ENCODE measurements at regions not wholly inside any gene's neighbourhood (a gene's known extent, or its start where the extent isn't known, plus 50 kb on each side); places are given as distances from the start of the nearest gene placed in this dataset.
A peak's percentile ranks its signal among the peaks of the same experiment; 100 is the strongest.
"Not testable (repeated sequence)": the region's sequence is repeated elsewhere in the genome, so short reads cannot be mapped to it uniquely, and the experiment has no call there.

- DNase-seq: no peak
Observed at GRCh38 chr2:49661809-49662208, 507.5 kb upstream of the FSHR start.

DNA sequence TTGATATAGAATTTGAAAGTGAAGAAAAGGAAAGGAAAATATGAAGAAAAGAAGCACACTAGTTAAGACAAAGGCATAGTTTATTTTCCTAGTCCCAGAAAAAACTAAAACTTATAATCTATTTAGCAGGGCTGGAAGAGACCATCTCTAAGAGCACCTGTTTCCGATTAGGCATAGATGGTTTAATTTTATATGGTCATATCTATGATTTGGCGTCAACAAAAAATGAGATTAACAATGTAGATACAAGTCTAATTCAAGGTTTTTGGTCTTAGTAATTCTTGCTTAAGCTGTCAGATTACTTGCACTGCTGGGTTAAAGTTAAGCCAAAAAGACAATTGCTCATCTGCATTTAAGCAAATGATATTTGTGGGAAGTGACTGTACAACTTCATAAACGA, 502.5 kb upstream of the FSHR start:
- no peak for DNase-seq

DNA sequence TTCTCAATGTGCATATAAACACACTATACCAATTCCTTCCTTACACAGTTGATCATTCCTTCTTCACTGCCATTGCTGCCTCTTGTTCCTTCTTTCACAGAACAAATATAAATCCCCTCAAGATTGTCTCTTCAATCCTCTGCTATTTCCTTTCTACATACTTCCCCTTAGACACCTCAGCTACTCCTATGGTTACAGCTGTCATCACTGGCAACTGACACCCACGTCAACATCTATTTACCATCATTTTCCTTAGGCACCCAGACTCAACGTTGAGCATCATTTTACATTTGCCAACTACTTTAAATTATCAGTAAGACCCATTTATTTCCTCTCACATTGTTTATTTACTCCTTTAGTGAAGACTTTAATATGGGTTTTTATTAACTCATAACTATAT, 488.8 kb upstream of the FSHR start:
- DNase-seq: no peak

DNA sequence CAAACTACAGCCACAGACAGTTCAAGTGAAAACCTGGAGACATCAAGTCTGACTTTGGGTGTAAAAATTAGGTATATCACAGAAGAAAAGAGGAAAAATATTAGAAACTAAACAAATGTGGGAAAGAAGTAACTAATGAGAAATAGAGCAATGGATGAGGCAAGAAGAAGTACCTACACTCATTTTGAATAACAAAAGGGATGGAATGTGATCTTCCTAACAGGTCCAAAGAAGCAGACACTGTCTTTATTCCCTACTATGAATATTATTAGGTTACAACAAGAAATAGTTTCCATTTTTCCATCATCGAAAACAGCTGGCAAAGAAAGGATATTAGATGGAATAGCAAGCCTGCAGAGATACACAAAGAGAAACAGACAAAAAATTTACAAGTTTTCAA, 486.3 kb upstream of the FSHR start:
- no peak for DNase-seq

DNA sequence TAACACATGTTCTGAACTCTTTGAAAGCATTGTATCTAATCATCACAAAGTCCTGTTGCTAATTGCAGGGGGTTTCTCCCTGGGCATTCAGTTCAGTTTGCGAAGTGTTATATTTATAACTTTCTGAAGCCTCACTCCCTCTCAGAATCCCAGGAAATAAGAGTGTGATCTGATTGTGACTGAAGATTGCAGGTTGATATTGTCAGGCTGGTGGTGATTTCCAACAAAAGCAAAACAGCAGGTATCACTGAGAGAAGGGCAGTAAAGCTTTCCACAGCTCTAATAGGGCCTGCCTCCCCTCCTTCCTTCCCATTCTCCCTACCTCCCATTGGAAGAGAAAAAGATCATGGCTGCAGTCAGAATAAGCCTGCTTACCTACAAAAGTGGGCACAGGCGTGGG, 466.7 kb upstream of the FSHR start:
- DNase-seq: no peak

- no peak for DNase-seq
Observed at GRCh38 chr2:49619804-49620203, 465.5 kb upstream of the FSHR start.

GRCh38 chr2:49618491-49618890, 464.2 kb upstream of the FSHR start:
- no peak for DNase-seq

- DNase-seq: peak; percentile 6
Observed at GRCh38 chr2:49616800-49617199, 462.5 kb upstream of the FSHR start.

DNA sequence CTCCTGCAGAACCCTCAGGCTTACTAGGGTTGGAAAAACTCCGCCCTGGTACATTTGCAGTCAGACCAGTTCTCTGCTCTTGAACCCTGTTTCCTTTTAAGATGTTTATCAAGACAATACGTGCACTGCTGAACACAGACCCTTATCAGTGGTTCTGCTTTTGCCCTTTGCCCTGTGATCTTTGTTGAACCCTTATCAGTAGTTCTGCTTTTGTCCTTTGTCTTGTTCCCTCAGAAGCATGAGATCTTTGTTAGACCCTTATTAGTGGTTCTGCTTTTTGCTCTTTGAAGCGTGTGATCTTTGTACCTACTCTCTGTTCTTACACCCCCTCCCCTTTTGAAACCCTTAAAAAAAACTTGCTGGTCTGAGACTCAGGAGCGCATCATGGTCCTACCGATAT, 457.5 kb upstream of the FSHR start:
- not testable (repeated sequence) for DNase-seq

- DNase-seq: no peak
Observed at GRCh38 chr2:49600524-49600923, 446.2 kb upstream of the FSHR start.

DNA sequence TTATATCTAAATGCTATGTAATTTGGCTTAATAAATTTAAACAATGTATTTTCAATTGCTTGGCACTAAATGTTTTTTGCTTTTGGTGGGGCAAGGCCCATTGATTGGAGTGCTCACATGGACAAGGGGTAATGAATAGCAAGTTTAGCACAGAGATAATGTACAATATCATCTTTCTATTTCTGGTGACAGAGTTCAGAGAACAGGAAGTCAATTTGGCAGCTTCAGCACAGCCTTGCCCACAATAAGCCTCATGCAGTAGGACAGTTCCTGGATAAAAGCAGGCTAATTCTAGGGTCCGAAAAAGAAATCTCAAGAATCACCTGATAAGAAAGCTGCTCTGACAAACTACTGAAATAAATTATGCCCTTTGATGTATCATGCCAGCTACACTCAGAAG, 443.9 kb upstream of the FSHR start:
- DNase-seq: no peak

- no peak for DNase-seq
Observed at GRCh38 chr2:49585921-49586320, 431.6 kb upstream of the FSHR start.

- DNase-seq: no peak
Observed at GRCh38 chr2:49582946-49583345, 428.6 kb upstream of the FSHR start.

GRCh38 chr2:49577041-49577440, 422.7 kb upstream of the FSHR start:
- no peak for DNase-seq

GRCh38 chr2:49569176-49569575, 414.9 kb upstream of the FSHR start:
- DNase-seq: no peak

- no peak for DNase-seq
Observed at GRCh38 chr2:49567811-49568600, 413.7 kb upstream of the FSHR start.

GRCh38 chr2:49567021-49567420, 412.7 kb upstream of the FSHR start:
- no peak for DNase-seq

GRCh38 chr2:49553658-49554057, 399.3 kb upstream of the FSHR start:
- DNase-seq: no peak

GRCh38 chr2:49532702-49533101, 378.4 kb upstream of the FSHR start:
- no peak for DNase-seq

GRCh38 chr2:49515996-49516782, 361.9 kb upstream of the FSHR start:
- DNase-seq: no peak

GRCh38 chr2:49514201-49514600, 359.9 kb upstream of the FSHR start:
- DNase-seq: no peak

DNA sequence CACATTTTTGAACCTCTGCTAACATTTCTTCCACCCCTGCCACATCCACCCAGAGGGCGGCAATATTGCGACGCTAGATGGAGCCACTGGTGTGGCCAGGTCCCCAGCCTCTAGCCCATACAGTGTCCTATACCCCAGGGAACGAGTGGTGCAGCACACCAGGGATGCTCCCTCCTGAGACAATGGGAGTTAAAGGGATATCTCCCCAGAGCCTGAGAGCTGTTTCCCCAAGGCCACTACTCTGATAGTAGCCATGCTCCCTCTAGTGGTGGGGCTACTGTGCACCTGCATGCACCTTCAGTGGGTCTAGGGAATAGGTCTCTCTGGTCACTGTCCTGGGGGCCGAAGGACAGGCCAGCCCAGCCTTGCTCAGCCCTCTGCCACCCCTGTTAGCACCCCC, 336.4 kb upstream of the FSHR start:
- DNase-seq: peak; percentile 27

- no peak for DNase-seq
Observed at GRCh38 chr2:49487139-49487538, 332.8 kb upstream of the FSHR start.

GRCh38 chr2:49480520-49480919, 326.2 kb upstream of the FSHR start:
- no peak for DNase-seq
